Ishikawa (cell line): ENCODE measurements at regions not wholly inside any gene's neighbourhood (a gene's known extent, or its start where the extent isn't known, plus 50 kb on each side); places are given as distances from the start of the nearest gene placed in this dataset.

Source experiments
- NFIC ChIP-seq: IDR thresholded peaks from 2 replicates; pipeline ENCODE4 v1.6.1; 2012
- TCF12 ChIP-seq: IDR thresholded peaks from 2 replicates; pipeline ENCODE4 v1.6.1; 2012; ENCODE audit warnings: low read depth

GRCh38 chr7:68623030-68623429 is 975.2 kb upstream of the AUTS2 start:
- no peak for TF ChIP-seq TCF12
- TF ChIP-seq NFIC = no peak
